WTC11 (cell line): ENCODE measurements at regions not wholly inside any gene's neighbourhood (a gene's known extent, or its start where the extent isn't known, plus 50 kb on each side); places are given as distances from the start of the nearest gene placed in this dataset.

ENCODE experiments used
- ATAC-seq: fragments of 200-7000 bp; cut with Tn5 transposase; 2 replicates; pipeline ENCODE4 v1.10.0; 2021; ENCODE audit warnings: mild to moderate bottlenecking, moderate library complexity
- CTCF ChIA-PET: fragments of 300-600 bp; sonication (Branson Sonifier 250); formaldehyde crosslinking; loops from one replicate; lab custom pipeline; 2021; ENCODE audit warnings: antibody characterized with exemption; lab: Charles Lee
- POLR2A ChIA-PET: fragments of 350-600 bp; sonication (Branson Sonifier 250); formaldehyde crosslinking; loops from one replicate; lab custom pipeline; 2021; ENCODE audit warnings: antibody characterized with exemption; lab: Charles Lee
- DNase-seq: peaks from one replicate; pipeline ENCODE4 v3.0.0; 2021; ENCODE audit warnings: low spot score
- H3K27ac Mint-ChIP-seq: 2 replicates; pipeline ENCODE4 v1.8.0; 2021; ENCODE audit warnings: mixed read lengths
- H3K27me3 Mint-ChIP-seq: 2 replicates; pipeline ENCODE4 v1.8.0; 2021; ENCODE audit warnings: low read depth, mild to moderate bottlenecking, moderate library complexity, mixed read lengths
- H3K36me3 Mint-ChIP-seq: 2 replicates; pipeline ENCODE4 v1.8.0; 2021; ENCODE audit warnings: mixed read lengths
- H3K4me1 Mint-ChIP-seq: 2 replicates; pipeline ENCODE4 v1.8.0; 2022; ENCODE audit warnings: mixed read lengths
- H3K4me3 Mint-ChIP-seq: 2 replicates; pipeline ENCODE4 v1.8.0; 2021; ENCODE audit warnings: mild to moderate bottlenecking, moderate library complexity, mixed read lengths
- H3K9me3 Mint-ChIP-seq: 2 replicates; pipeline ENCODE4 v1.8.0; 2021; ENCODE audit warnings: mixed read lengths
- ATF1 ChIP-seq: sonication (generic); formaldehyde crosslinking; IDR thresholded peaks from 2 replicates; pipeline ENCODE4 v1.8.1; 2023; ENCODE audit warnings: mild to moderate bottlenecking, moderate library complexity, missing genetic modification reagents
- CREM ChIP-seq: sonication (generic); formaldehyde crosslinking; IDR thresholded peaks from 2 replicates; pipeline ENCODE4 v1.8.1; 2022; ENCODE audit warnings: mild to moderate bottlenecking, missing genetic modification reagents, moderate library complexity
- E2F5 ChIP-seq: sonication (generic); formaldehyde crosslinking; IDR thresholded peaks from 2 replicates; pipeline ENCODE4 v1.8.1; 2022; ENCODE audit warnings: mild to moderate bottlenecking, moderate library complexity, missing genetic modification reagents
- ELF4 ChIP-seq: sonication (generic); formaldehyde crosslinking; IDR thresholded peaks from 2 replicates; pipeline ENCODE4 v1.8.1; 2022; ENCODE audit warnings: low read depth, mild to moderate bottlenecking, moderate library complexity, missing genetic modification reagents
- EMX1 ChIP-seq: fragments of 250-450 bp; sonication (Bioruptor Pico); IDR thresholded peaks from 2 replicates; pipeline ENCODE4 v1.8.0; 2021; ENCODE audit warnings: mild to moderate bottlenecking
- JUN ChIP-seq: sonication (generic); formaldehyde crosslinking; IDR thresholded peaks from 2 replicates; pipeline ENCODE4 v1.8.0; 2023; ENCODE audit warnings: mild to moderate bottlenecking, missing genetic modification reagents
- MXD4 ChIP-seq: fragments of 250-450 bp; sonication (Bioruptor Pico); IDR thresholded peaks from 2 replicates; pipeline ENCODE4 v1.8.0; 2021; ENCODE audit warnings: mild to moderate bottlenecking, moderate library complexity, borderline replicate concordance
- NFE2L1 ChIP-seq: sonication (generic); formaldehyde crosslinking; IDR thresholded peaks from 2 replicates; pipeline ENCODE4 v1.8.1; 2023; ENCODE audit warnings: missing genetic modification reagents
- PRRX2 ChIP-seq: fragments of 250-450 bp; sonication (Bioruptor Pico); IDR thresholded peaks from 2 replicates; pipeline ENCODE4 v1.8.0; 2021; ENCODE audit warnings: mild to moderate bottlenecking
- RELA ChIP-seq: sonication (generic); formaldehyde crosslinking; IDR thresholded peaks from 2 replicates; pipeline ENCODE4 v1.8.1; 2022; ENCODE audit warnings: missing genetic modification reagents, mild to moderate bottlenecking, borderline replicate concordance
- SMAD3 ChIP-seq: sonication (generic); formaldehyde crosslinking; IDR thresholded peaks from 2 replicates; pipeline ENCODE4 v1.8.0; 2022; ENCODE audit warnings: missing genetic modification reagents, mild to moderate bottlenecking, borderline replicate concordance
- SOX15 ChIP-seq: fragments of 250-450 bp; sonication (Bioruptor Pico); IDR thresholded peaks from 2 replicates; pipeline ENCODE4 v1.9.0; 2021; ENCODE audit warnings: mild to moderate bottlenecking
- SP1 ChIP-seq: sonication (generic); formaldehyde crosslinking; conservative IDR thresholded peaks from 2 replicates; pipeline ENCODE4 v1.8.1; 2022; ENCODE audit warnings: missing genetic modification reagents
- TEAD1 ChIP-seq: sonication (generic); formaldehyde crosslinking; IDR thresholded peaks from 2 replicates; pipeline ENCODE4 v1.8.0; 2022; ENCODE audit warnings: mild to moderate bottlenecking, missing genetic modification reagents
- USF1 ChIP-seq: sonication (generic); formaldehyde crosslinking; IDR thresholded peaks from 2 replicates; pipeline ENCODE4 v1.8.0; 2022; ENCODE audit warnings: mild to moderate bottlenecking, missing genetic modification reagents
- ZNF671 ChIP-seq: fragments of 250-450 bp; sonication (Bioruptor Pico); IDR thresholded peaks from 2 replicates; pipeline ENCODE4 v1.8.0; 2021; ENCODE audit warnings: mild to moderate bottlenecking
- TF ChIP-seq, protein P1 (sequence below): sonication (generic); formaldehyde crosslinking; conservative IDR thresholded peaks from 2 replicates; pipeline ENCODE4 v1.8.1; 2023; ENCODE audit warnings: mild to moderate bottlenecking, low read depth, missing genetic modification reagents, moderate library complexity
- TF ChIP-seq, protein P2 (sequence below): sonication (generic); formaldehyde crosslinking; IDR thresholded peaks from 2 replicates; pipeline ENCODE4 v1.8.1; 2022; ENCODE audit warnings: low read depth, mild to moderate bottlenecking, moderate library complexity, missing genetic modification reagents, borderline replicate concordance
- TF ChIP-seq, protein P3 (sequence below): sonication (generic); formaldehyde crosslinking; IDR thresholded peaks from 2 replicates; pipeline ENCODE4 v1.8.0; 2023; ENCODE audit warnings: missing genetic modification reagents
- TF ChIP-seq, protein P4 (sequence below): sonication (generic); formaldehyde crosslinking; IDR thresholded peaks from 2 replicates; pipeline ENCODE4 v1.8.0; 2023; ENCODE audit warnings: missing genetic modification reagents, mild to moderate bottlenecking, borderline replicate concordance
- TF ChIP-seq, protein P5 (sequence below): sonication (generic); formaldehyde crosslinking; IDR thresholded peaks from 2 replicates; pipeline ENCODE4 v1.8.1; 2023; ENCODE audit warnings: mild to moderate bottlenecking, missing genetic modification reagents

DNA sequence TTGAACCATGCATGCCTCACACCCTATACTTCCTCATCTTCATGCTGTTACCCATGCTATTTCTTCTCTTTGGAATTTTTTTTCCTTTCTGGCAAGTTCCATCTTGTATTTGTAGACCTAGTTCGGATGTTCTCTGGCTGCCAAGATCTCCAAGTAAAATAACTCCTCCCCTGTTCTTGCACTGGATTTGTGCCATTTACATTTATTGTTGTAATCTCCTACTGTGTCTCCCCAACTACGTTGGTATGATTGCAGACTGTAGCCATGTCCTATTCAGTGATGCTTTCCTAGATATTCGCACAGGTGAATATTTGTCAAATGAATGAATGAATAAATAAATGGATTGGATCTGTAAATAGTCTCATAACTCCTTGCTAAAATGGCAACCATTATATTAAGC, 546.0 kb downstream of the MN1 start:
- Mint-ChIP-seq H3K4me1 (peaks cover 14% of the 10 kb centered on the region), H3K36me3 (peaks cover 9% of the 10 kb centered on the region), H3K27me3 (peaks cover 6% of the 10 kb centered on the region; the same call in 1 of the 2 replicates), H3K27ac (no peak overlapping the region), H3K4me3 (no peak overlapping the region), H3K9me3 (peaks cover 16% of the 10 kb centered on the region)
- TF ChIP-seq MXD4 (CRISPR knock-in tag) = no peak
- TF ChIP-seq, protein P1, sequence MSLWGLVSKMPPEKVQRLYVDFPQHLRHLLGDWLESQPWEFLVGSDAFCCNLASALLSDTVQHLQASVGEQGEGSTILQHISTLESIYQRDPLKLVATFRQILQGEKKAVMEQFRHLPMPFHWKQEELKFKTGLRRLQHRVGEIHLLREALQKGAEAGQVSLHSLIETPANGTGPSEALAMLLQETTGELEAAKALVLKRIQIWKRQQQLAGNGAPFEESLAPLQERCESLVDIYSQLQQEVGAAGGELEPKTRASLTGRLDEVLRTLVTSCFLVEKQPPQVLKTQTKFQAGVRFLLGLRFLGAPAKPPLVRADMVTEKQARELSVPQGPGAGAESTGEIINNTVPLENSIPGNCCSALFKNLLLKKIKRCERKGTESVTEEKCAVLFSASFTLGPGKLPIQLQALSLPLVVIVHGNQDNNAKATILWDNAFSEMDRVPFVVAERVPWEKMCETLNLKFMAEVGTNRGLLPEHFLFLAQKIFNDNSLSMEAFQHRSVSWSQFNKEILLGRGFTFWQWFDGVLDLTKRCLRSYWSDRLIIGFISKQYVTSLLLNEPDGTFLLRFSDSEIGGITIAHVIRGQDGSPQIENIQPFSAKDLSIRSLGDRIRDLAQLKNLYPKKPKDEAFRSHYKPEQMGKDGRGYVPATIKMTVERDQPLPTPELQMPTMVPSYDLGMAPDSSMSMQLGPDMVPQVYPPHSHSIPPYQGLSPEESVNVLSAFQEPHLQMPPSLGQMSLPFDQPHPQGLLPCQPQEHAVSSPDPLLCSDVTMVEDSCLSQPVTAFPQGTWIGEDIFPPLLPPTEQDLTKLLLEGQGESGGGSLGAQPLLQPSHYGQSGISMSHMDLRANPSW (CRISPR knock-in tag) = no peak
- no peak for TF ChIP-seq ELF4 (CRISPR knock-in tag)
- TF ChIP-seq CREM (CRISPR knock-in tag) = no peak
- TF ChIP-seq, protein P2, sequence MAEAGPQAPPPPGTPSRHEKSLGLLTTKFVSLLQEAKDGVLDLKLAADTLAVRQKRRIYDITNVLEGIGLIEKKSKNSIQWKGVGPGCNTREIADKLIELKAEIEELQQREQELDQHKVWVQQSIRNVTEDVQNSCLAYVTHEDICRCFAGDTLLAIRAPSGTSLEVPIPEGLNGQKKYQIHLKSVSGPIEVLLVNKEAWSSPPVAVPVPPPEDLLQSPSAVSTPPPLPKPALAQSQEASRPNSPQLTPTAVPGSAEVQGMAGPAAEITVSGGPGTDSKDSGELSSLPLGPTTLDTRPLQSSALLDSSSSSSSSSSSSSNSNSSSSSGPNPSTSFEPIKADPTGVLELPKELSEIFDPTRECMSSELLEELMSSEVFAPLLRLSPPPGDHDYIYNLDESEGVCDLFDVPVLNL (CRISPR knock-in tag) = no peak
- TF ChIP-seq TEAD1 (CRISPR knock-in tag) = no peak
- TF ChIP-seq, protein P3, sequence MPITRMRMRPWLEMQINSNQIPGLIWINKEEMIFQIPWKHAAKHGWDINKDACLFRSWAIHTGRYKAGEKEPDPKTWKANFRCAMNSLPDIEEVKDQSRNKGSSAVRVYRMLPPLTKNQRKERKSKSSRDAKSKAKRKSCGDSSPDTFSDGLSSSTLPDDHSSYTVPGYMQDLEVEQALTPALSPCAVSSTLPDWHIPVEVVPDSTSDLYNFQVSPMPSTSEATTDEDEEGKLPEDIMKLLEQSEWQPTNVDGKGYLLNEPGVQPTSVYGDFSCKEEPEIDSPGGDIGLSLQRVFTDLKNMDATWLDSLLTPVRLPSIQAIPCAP = no peak
- TF ChIP-seq SOX15 = no peak
- TF ChIP-seq JUN (CRISPR knock-in tag) = no peak
- TF ChIP-seq ZNF671 (CRISPR knock-in tag) = no peak
- TF ChIP-seq SMAD3 (CRISPR knock-in tag) = no peak
- no peak for TF ChIP-seq ATF1 (CRISPR knock-in tag)
- no peak for TF ChIP-seq EMX1 (CRISPR knock-in tag)
- DNase-seq (no peak), ATAC-seq (no peak)
- ChIA-PET CTCF (no interaction called here), POLR2A (no interaction called here)

- POLR2A ChIA-PET = no interaction called here
- no peak for ATAC-seq
- H3K4me3 Mint-ChIP-seq = no peak overlapping the region
- TF ChIP-seq SP1 (CRISPR knock-in tag) (no peak), E2F5 (CRISPR knock-in tag) (no peak), NFE2L1 (CRISPR knock-in tag) (no peak), PRRX2 (no peak), RELA (no peak), USF1 (no peak)
- TF ChIP-seq, protein P4, sequence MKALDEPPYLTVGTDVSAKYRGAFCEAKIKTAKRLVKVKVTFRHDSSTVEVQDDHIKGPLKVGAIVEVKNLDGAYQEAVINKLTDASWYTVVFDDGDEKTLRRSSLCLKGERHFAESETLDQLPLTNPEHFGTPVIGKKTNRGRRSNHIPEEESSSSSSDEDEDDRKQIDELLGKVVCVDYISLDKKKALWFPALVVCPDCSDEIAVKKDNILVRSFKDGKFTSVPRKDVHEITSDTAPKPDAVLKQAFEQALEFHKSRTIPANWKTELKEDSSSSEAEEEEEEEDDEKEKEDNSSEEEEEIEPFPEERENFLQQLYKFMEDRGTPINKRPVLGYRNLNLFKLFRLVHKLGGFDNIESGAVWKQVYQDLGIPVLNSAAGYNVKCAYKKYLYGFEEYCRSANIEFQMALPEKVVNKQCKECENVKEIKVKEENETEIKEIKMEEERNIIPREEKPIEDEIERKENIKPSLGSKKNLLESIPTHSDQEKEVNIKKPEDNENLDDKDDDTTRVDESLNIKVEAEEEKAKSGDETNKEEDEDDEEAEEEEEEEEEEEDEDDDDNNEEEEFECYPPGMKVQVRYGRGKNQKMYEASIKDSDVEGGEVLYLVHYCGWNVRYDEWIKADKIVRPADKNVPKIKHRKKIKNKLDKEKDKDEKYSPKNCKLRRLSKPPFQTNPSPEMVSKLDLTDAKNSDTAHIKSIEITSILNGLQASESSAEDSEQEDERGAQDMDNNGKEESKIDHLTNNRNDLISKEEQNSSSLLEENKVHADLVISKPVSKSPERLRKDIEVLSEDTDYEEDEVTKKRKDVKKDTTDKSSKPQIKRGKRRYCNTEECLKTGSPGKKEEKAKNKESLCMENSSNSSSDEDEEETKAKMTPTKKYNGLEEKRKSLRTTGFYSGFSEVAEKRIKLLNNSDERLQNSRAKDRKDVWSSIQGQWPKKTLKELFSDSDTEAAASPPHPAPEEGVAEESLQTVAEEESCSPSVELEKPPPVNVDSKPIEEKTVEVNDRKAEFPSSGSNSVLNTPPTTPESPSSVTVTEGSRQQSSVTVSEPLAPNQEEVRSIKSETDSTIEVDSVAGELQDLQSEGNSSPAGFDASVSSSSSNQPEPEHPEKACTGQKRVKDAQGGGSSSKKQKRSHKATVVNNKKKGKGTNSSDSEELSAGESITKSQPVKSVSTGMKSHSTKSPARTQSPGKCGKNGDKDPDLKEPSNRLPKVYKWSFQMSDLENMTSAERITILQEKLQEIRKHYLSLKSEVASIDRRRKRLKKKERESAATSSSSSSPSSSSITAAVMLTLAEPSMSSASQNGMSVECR (CRISPR knock-in tag) = no peak
- TF ChIP-seq, protein P5, sequence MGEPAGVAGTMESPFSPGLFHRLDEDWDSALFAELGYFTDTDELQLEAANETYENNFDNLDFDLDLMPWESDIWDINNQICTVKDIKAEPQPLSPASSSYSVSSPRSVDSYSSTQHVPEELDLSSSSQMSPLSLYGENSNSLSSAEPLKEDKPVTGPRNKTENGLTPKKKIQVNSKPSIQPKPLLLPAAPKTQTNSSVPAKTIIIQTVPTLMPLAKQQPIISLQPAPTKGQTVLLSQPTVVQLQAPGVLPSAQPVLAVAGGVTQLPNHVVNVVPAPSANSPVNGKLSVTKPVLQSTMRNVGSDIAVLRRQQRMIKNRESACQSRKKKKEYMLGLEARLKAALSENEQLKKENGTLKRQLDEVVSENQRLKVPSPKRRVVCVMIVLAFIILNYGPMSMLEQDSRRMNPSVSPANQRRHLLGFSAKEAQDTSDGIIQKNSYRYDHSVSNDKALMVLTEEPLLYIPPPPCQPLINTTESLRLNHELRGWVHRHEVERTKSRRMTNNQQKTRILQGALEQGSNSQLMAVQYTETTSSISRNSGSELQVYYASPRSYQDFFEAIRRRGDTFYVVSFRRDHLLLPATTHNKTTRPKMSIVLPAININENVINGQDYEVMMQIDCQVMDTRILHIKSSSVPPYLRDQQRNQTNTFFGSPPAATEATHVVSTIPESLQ (CRISPR knock-in tag) = no peak
Measured at GRCh38 chr22:27257987-27258386, 543.6 kb downstream of the MN1 start.

More at GRCh38 chr22:27257987-27258386, 543.6 kb downstream of the MN1 start:
- H3K27ac Mint-ChIP-seq = no peak overlapping the region
- CTCF ChIA-PET = no interaction called here
- H3K9me3 Mint-ChIP-seq = peaks cover 16% of the 10 kb centered on the region
- H3K4me1 Mint-ChIP-seq = peaks cover 30% of the 10 kb centered on the region
- peaks cover 6% of the 10 kb centered on the region; the same call in 1 of the 2 replicates for H3K27me3 Mint-ChIP-seq
- H3K36me3 Mint-ChIP-seq = peaks cover 9% of the 10 kb centered on the region
- DNase-seq = no peak
